ENCODE measurements at regions not wholly inside any gene's neighbourhood (a gene's known extent, or its start where the extent isn't known, plus 50 kb on each side); places are given as distances from the start of the nearest gene placed in this dataset.

DNA sequence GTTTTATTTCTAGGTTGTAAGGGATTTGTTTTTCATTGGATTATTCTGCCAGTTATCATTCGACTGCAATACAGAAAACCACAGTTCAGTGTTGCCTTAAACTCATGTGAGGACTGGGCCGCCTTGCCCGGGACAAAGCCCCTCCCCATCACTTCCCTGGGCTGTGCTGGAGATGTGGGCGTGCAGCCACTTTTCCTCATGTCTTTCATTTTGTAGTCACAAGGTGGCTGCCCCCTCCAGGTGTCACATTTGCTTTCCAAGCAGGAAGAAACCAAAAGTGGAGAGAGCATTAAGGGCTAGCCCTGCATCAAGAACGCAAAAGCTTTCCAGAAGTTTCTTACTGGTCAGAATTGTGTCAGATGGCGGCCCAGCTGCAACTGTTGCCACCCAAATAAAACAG, 492.5 kb upstream of the ID2 start:
- H3K4me3 ChIP-seq (ENCODE audit: low read length) = no peak overlapping the region
- no peaks in the 10 kb centered on the region for H3K9me2 ChIP-seq (replicated peaks; ENCODE audit: insufficient read depth, low read length)
- no peak overlapping the region for H3K9ac ChIP-seq (ENCODE audit: low read length)
- H3K27me3 ChIP-seq (replicated peaks; ENCODE audit: insufficient read depth, low read length) = no peaks in the 10 kb centered on the region
- H2AFZ ChIP-seq (ENCODE audit: low read length) = no peak overlapping the region
- H3F3A ChIP-seq (ENCODE audit: insufficient read depth, low read length) = no peaks in the 10 kb centered on the region
- H3K4me2 ChIP-seq (ENCODE audit: low read depth, low read length) = no peak overlapping the region
- no peak overlapping the region for H3K27ac ChIP-seq (ENCODE audit: low read length)
- H3K79me2 ChIP-seq (ENCODE audit: low read length) = no peaks in the 10 kb centered on the region
- H3K4me1 ChIP-seq (ENCODE audit: low read length) = no peaks in the 10 kb centered on the region
- DNase-seq = no peak
- H4K20me1 ChIP-seq (ENCODE audit: insufficient read depth, low read length) = no peaks in the 10 kb centered on the region
- H3K9me3 ChIP-seq (replicated peaks; ENCODE audit: insufficient read depth, low read length) = no peaks in the 10 kb centered on the region
- H3K36me3 ChIP-seq (replicated peaks; ENCODE audit: insufficient read depth, low read length) = no peaks in the 10 kb centered on the region
- TF ChIP-seq, protein P1, sequence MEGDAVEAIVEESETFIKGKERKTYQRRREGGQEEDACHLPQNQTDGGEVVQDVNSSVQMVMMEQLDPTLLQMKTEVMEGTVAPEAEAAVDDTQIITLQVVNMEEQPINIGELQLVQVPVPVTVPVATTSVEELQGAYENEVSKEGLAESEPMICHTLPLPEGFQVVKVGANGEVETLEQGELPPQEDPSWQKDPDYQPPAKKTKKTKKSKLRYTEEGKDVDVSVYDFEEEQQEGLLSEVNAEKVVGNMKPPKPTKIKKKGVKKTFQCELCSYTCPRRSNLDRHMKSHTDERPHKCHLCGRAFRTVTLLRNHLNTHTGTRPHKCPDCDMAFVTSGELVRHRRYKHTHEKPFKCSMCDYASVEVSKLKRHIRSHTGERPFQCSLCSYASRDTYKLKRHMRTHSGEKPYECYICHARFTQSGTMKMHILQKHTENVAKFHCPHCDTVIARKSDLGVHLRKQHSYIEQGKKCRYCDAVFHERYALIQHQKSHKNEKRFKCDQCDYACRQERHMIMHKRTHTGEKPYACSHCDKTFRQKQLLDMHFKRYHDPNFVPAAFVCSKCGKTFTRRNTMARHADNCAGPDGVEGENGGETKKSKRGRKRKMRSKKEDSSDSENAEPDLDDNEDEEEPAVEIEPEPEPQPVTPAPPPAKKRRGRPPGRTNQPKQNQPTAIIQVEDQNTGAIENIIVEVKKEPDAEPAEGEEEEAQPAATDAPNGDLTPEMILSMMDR (IDR thresholded peaks at IDR 0.05; ENCODE audit: low read length) = no peak
- TF ChIP-seq EZH2phosphoT487 (IDR thresholded peaks at IDR 0.05; ENCODE audit: low read length) (no peak), EZH2 (optimal IDR thresholded peaks at IDR 0.05; ENCODE audit: low read depth, low read length) (no peak)

DNA sequence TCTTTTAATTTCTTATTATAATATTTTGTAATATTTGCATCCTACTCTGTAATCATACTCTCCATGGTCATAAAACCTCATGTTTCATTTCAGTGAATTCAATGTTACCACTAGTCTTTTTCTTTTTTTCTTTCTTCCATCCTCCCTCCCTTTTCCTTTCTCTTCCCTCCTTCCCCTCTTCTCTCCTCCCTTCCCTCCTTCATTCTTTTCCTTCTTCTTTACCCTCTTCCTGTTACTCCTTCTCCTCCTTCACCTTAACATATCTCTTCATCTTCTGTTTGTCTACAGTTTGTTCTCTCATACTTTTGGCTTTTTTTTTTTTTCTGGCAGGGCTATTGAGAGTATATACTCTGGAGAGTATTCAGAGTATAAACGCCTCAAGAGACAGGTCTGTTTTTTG, 491.6 kb upstream of the ID2 start:
- H3K9me2 ChIP-seq (replicated peaks; ENCODE audit: insufficient read depth, low read length) = no peaks in the 10 kb centered on the region
- no peaks in the 10 kb centered on the region for H3K4me1 ChIP-seq (ENCODE audit: low read length)
- no peak overlapping the region for H3K27ac ChIP-seq (ENCODE audit: low read length)

DNA sequence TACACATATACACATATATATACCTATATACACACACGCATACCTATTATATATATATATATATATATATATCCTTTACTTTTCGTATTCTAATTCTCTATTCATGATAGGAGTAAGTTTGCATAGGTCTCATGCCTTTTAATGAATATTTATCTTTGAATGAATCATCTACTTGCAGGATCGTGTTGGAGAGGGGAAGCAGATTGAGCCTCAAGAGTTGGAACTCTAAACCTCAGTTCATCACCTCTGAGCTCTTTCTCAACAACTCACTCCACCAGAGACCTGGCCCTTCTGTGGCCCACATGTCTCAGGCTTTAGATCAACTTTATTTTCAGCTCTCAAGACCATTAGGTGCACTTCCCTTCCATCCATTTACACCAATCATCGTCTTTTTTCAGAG, 490.4 kb upstream of the ID2 start:
- H3K4me2 ChIP-seq (ENCODE audit: low read depth, low read length) = no peak overlapping the region
- no peaks in the 10 kb centered on the region for H3K4me1 ChIP-seq (ENCODE audit: low read length)
- H3K9me2 ChIP-seq (replicated peaks; ENCODE audit: insufficient read depth, low read length) = no peaks in the 10 kb centered on the region
- no peaks in the 10 kb centered on the region for H3F3A ChIP-seq (ENCODE audit: insufficient read depth, low read length)
- no peak overlapping the region for H3K9ac ChIP-seq (ENCODE audit: low read length)
- H3K9me3 ChIP-seq (replicated peaks; ENCODE audit: insufficient read depth, low read length) = no peaks in the 10 kb centered on the region
- TF ChIP-seq EZH2phosphoT487 (IDR thresholded peaks at IDR 0.05; ENCODE audit: low read length) (no peak), EZH2 (optimal IDR thresholded peaks at IDR 0.05; ENCODE audit: low read depth, low read length) (no peak)
- TF ChIP-seq, protein P1 (IDR thresholded peaks at IDR 0.05; ENCODE audit: low read length) = no peak
- H3K79me2 ChIP-seq (ENCODE audit: low read length) = no peaks in the 10 kb centered on the region
- H2AFZ ChIP-seq (ENCODE audit: low read length) = no peak overlapping the region
- no peak overlapping the region for H3K4me3 ChIP-seq (ENCODE audit: low read length)
- no peak for DNase-seq
- H3K27me3 ChIP-seq (replicated peaks; ENCODE audit: insufficient read depth, low read length) = no peaks in the 10 kb centered on the region
- no peaks in the 10 kb centered on the region for H4K20me1 ChIP-seq (ENCODE audit: insufficient read depth, low read length)
- no peaks in the 10 kb centered on the region for H3K36me3 ChIP-seq (replicated peaks; ENCODE audit: insufficient read depth, low read length)
- no peak overlapping the region for H3K27ac ChIP-seq (ENCODE audit: low read length)

More for the DNA sequence above, 491.6 kb upstream of the ID2 start:
- Histone ChIP-seq H3K9ac (ENCODE audit: low read length) (no peak overlapping the region), H4K20me1 (ENCODE audit: insufficient read depth, low read length) (no peaks in the 10 kb centered on the region), H3K79me2 (ENCODE audit: low read length) (no peaks in the 10 kb centered on the region), H3K9me3 (replicated peaks; ENCODE audit: insufficient read depth, low read length) (no peaks in the 10 kb centered on the region), H3K4me2 (ENCODE audit: low read depth, low read length) (no peak overlapping the region), H3K36me3 (replicated peaks; ENCODE audit: insufficient read depth, low read length) (no peaks in the 10 kb centered on the region), H3F3A (ENCODE audit: insufficient read depth, low read length) (no peaks in the 10 kb centered on the region), H3K27me3 (replicated peaks; ENCODE audit: insufficient read depth, low read length) (no peaks in the 10 kb centered on the region), H2AFZ (ENCODE audit: low read length) (no peak overlapping the region), H3K4me3 (ENCODE audit: low read length) (no peak overlapping the region)
- TF ChIP-seq EZH2 (optimal IDR thresholded peaks at IDR 0.05; ENCODE audit: low read depth, low read length) (no peak), EZH2phosphoT487 (IDR thresholded peaks at IDR 0.05; ENCODE audit: low read length) (no peak)
- TF ChIP-seq, protein P1 (IDR thresholded peaks at IDR 0.05; ENCODE audit: low read length) = no peak
- DNase-seq = no peak
